ENCODE measurements at regions not wholly inside any gene's neighbourhood (a gene's known extent, or its start where the extent isn't known, plus 50 kb on each side); places are given as distances from the start of the nearest gene placed in this dataset.
A peak's percentile ranks its signal among the peaks of the same experiment; 100 is the strongest.

DNA sequence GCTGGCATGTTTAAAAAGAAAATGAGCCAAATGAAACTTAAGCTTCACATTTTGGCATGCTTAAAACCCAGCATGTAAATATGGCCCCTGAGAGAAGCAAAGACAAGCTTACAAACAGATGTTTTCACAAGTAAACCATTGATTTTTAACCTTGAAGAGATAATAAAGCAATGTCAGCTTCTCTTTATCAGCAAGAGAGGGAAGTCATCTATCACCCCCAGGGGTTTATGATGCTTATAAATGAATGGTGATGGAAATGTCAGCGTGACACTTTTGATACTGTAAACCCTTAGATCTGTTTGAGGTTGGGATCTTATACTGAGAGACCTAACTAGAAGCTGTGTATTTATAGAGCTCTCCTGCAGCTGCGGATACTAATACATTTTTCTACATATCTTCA, 471.3 kb downstream of the PLA2G4A start:
- H3K4me3 ChIP-seq (ENCODE audit: low read depth, low read length), result no peak overlapping the region
- TF ChIP-seq, protein P1, sequence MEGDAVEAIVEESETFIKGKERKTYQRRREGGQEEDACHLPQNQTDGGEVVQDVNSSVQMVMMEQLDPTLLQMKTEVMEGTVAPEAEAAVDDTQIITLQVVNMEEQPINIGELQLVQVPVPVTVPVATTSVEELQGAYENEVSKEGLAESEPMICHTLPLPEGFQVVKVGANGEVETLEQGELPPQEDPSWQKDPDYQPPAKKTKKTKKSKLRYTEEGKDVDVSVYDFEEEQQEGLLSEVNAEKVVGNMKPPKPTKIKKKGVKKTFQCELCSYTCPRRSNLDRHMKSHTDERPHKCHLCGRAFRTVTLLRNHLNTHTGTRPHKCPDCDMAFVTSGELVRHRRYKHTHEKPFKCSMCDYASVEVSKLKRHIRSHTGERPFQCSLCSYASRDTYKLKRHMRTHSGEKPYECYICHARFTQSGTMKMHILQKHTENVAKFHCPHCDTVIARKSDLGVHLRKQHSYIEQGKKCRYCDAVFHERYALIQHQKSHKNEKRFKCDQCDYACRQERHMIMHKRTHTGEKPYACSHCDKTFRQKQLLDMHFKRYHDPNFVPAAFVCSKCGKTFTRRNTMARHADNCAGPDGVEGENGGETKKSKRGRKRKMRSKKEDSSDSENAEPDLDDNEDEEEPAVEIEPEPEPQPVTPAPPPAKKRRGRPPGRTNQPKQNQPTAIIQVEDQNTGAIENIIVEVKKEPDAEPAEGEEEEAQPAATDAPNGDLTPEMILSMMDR (IDR thresholded peaks at IDR 0.05; ENCODE audit: low read depth, low read length, missing control alignments), result no peak

DNA sequence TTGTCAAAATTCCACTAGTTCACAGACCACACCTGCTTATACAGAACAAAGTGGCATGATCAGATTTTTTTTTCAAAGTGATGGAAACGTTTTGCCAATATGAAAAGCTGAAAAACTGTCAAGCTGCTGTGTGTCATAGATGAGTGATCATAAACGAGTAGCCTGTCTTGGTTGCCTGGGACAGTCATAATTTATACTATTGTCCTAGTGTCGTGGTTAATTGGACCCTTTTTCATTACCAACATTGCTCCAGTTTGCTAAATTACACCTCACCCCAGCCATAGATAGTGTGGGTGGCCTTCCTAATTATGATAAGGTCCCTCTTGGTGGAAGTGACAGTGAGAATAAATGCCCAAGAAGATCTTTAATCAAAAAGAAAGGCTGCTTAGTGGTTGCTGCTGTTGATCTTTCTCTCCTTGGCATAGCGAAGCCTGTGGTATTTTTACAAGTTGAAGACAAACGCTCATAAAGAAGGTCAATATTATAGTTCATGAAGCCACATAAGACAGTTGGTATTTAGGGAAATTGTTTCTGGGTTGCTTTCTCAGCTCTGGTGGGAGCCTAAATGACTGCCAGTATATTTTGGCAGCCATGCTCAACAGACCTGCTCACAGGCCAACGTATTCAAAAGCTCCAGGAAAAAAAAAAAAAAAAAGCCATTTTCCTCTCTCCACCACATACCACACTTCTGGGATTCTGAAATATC, 478.1 kb downstream of the PLA2G4A start:
- in situ Hi-C loops (cut with HindIII; ENCODE audit: low sequenced_read_pairs), result no loop called here
- DNase-seq (ENCODE audit: low read depth), result peak; percentile 53
- H3K4me3 ChIP-seq (ENCODE audit: low read depth, low read length), result no peak overlapping the region
- TF ChIP-seq, protein P1 (IDR thresholded peaks at IDR 0.05; ENCODE audit: low read depth, low read length, missing control alignments), result no peak

More for the DNA sequence above, 471.3 kb downstream of the PLA2G4A start:
- in situ Hi-C loops (cut with HindIII; ENCODE audit: low sequenced_read_pairs), result no loop called here
- DNase-seq (ENCODE audit: low read depth), result no peak

GRCh38 chr1:187310038-187310631, 481.4 kb downstream of the PLA2G4A start:
- TF ChIP-seq, protein P1 (IDR thresholded peaks at IDR 0.05; ENCODE audit: low read depth, low read length, missing control alignments), result no peak
- in situ Hi-C loops (cut with HindIII; ENCODE audit: low sequenced_read_pairs), result no loop called here
- H3K4me3 ChIP-seq (ENCODE audit: low read depth, low read length), result no peak overlapping the region

GRCh38 chr1:187313115-187313514, 484.4 kb downstream of the PLA2G4A start:
- in situ Hi-C loops (cut with HindIII; ENCODE audit: low sequenced_read_pairs), result no loop called here
- no peak overlapping the region for H3K4me3 ChIP-seq (ENCODE audit: low read depth, low read length)
- DNase-seq (ENCODE audit: low read depth), result no peak
- TF ChIP-seq, protein P1 (IDR thresholded peaks at IDR 0.05; ENCODE audit: low read depth, low read length, missing control alignments), result no peak

More at GRCh38 chr1:187310038-187310631, 481.4 kb downstream of the PLA2G4A start:
- no peak for DNase-seq (ENCODE audit: low read depth)

- TF ChIP-seq, protein P1 (IDR thresholded peaks at IDR 0.05; ENCODE audit: low read depth, low read length, missing control alignments), result no peak
- no peak overlapping the region for H3K4me3 ChIP-seq (ENCODE audit: low read depth, low read length)
- no peak for DNase-seq (ENCODE audit: low read depth)
- in situ Hi-C loops (cut with HindIII; ENCODE audit: low sequenced_read_pairs), result no loop called here
Measured at GRCh38 chr1:187326557-187326956, 497.8 kb downstream of the PLA2G4A start.

DNA sequence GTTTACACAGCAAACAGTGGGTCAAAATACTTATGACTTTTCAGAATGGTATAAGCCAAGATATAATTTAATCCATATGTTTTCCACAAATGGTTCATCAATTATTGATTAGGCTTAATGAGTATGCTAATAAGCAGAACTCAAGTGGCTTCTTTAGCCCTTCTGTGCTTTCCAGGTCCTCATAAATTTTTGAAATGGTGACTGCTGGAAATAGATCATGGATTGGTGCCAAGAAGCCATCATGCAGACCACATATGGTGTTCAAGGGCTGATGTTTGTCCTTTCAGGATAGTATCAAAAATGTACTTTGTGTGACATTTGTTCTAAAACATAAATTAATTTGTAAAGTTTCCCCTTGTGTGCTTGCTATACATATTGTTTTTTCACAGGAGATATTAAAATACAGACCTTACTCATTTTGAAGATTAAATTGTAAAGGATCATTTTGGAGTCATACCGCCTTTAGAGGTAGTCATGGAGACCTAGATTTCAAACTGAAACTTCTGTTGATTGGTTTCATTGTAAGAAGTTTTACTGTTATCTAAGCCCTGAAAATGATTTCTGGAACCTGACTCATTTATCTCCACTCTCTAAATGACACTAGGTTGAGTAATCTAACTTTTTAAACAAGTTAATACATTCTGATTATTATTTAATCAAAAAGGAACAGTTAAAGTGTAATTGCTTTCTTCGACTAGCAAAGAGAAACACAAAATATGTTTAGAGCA, 507.9 kb downstream of the PLA2G4A start:
- no peak overlapping the region for H3K4me3 ChIP-seq (ENCODE audit: low read depth, low read length)
- in situ Hi-C loops (cut with HindIII; ENCODE audit: low sequenced_read_pairs), result no loop called here
- TF ChIP-seq, protein P1 (IDR thresholded peaks at IDR 0.05; ENCODE audit: low read depth, low read length, missing control alignments), result no peak
- no peak for DNase-seq (ENCODE audit: low read depth)
